ENCODE measurements at regions not wholly inside any gene's neighbourhood (a gene's known extent, or its start where the extent isn't known, plus 50 kb on each side); places are given as distances from the start of the nearest gene placed in this dataset.

- DNase-seq, result no peak
Measured at GRCh38 chr1:29641921-29642320, 405.6 kb downstream of the PTPRU start.

GRCh38 chr1:29640428-29640785 is 404.1 kb downstream of the PTPRU start:
- DNase-seq, result no peak

- DNase-seq, result no peak
Measured at GRCh38 chr1:29639741-29640427, 403.6 kb downstream of the PTPRU start.

DNA sequence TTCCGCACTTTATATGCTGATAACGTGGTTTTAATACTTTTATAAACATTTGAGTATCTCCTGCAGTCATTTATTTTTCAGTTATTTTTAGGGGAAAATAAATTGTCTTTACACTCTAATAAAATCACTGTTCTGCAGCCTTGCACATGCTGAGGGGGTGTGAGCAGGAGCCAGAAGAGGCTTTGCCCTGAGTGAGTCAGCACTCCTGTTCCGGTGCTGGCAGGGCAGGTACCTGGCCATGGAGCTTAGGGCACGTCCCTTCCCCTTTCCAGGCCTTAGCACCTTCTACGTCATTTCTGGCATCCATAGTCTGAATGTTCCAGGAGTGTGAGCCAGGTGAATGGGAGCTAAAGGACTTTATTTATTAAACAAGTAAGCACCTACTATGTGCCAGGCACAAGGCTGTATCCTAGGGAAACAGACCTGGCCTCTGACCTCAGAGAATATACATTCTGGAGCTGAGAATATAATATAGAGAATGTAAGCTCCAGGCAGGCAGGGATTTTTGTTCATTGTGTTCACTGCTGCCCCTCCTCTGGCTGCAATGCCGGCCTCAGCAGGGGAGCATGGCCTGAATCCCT is 402.9 kb downstream of the PTPRU start:
- DNase-seq, result no peak

DNA sequence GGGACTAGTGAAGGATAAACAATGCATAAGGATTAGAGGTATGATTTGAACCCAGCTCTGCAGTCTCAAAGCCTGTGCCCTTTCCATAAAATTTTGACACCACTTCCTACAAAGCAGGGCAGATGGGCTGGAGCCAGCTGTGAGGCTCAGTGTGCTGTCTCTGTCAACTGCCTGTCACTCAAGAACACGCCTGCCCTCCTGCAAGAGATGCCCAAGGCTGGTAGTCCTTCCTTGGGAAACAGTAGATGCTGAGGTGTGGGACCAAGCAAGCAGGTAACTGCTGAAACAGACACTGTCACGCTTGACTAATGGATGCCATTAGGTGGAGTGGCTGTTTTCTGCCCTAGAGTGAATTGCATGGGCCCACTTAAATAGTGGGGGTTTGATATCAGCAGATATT is 402.0 kb downstream of the PTPRU start:
- DNase-seq, result no peak

DNA sequence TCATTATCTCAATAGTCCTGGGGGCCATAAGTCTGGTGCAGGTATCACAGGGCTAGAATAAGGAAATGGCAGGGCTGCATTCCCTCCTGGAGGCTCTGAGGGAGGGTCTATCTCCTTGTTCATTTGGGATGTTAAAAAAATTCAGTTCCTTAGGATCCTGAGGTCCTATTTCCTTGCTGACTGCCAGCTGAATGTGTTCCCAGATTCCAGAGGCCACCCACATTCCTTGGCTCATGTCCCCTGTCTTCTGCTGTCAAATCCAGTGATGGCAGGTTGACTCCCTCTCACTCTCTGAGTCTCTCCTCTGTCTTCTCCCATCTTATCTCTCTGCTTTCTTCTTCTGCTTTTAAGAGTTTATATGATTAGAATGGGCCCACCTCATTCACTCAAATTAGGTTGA is 400.6 kb downstream of the PTPRU start:
- no peak for DNase-seq

GRCh38 chr1:29635501-29636263 is 399.4 kb downstream of the PTPRU start:
- no peak for DNase-seq

- no peak for DNase-seq
Measured at GRCh38 chr1:29634746-29635335, 398.5 kb downstream of the PTPRU start.

GRCh38 chr1:29634324-29634723 is 398.0 kb downstream of the PTPRU start:
- no peak for DNase-seq

GRCh38 chr1:29633771-29634170 is 397.4 kb downstream of the PTPRU start:
- DNase-seq, result no peak

DNA sequence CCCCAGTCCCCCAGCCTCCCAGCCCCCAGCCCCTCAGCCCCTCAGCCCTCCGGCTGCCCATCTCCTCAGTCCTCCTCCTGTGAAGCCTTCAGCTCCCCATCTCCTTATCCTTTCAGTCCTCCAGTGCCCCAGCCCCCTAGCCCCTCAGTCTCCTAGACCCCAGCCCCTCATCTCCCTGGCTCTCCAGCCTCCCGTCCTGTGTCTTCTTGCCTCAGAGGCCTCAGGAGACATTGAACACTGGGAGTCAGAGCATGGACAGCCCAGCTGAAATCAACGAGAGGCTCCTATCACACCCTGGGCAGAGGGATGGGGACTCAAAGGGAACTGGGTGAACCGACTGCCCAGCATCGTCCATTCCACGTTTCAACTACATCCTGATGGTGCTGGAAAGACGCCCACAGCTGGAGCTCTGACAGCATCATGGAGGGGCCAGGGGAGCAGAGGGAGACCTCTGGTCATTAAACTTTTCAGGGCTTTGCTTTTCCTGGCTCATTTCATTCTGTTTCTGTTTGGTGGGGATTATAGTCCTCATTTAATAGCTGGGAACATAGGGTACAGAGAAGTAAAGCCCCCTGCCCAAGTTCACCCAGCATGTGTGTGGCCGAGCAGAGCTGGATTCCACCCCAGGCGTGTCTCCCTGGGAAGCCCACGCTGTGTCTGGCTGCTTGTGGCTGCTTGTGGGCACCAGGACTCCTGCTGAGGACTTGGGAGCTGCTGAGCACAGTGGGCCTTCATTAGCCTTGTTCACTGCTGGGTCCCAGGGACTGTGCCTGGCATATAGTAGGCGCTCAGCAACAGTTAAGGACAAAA is 396.7 kb downstream of the PTPRU start:
- no peak for DNase-seq

DNA sequence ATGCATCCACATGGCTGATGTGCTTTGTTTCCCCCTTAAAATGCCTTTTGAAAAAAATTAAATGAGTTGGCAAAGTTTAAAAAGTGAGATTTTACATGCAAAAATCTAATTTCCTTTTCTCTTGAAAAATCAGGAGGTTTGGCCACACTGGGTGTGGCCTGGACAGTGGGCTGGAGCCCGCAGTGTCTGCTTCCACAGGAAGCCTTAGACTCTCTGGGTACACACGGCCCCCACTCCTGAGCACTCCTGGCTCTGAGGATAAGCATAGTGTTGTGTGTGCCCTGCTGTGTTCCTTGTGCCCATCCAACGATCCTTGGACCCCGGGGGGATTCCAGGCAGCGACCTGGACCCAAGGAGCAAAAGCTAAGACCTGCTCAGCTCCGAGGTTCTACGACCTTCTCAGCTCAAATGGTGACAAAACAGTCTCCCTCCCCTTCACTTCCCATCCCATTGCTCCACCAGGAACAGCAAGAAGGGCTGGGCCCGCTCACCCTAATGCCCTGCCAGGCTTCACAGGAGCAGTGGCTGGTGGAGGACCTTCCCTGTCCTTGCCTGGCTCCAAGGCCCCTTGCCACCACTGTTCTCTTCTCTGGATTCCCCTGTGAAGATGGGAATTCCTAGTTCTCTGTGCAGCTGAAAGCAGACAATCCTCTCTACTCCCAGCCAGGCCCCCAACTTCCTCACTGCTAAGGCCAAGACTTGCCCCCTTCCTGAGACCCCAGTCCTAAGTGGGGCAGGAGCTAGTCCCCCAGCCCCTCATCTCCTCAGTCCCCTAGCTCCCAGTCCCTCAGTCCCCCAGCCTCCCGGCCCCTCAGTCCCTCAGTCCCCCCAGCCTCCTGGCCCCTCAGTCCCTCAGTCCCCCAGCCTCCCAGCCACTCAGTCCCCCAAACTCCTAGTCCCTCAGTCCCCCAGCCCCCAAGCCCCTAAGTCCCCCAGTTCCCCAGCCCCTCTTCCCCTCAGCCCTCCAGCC is 395.8 kb downstream of the PTPRU start:
- no peak for DNase-seq

DNA sequence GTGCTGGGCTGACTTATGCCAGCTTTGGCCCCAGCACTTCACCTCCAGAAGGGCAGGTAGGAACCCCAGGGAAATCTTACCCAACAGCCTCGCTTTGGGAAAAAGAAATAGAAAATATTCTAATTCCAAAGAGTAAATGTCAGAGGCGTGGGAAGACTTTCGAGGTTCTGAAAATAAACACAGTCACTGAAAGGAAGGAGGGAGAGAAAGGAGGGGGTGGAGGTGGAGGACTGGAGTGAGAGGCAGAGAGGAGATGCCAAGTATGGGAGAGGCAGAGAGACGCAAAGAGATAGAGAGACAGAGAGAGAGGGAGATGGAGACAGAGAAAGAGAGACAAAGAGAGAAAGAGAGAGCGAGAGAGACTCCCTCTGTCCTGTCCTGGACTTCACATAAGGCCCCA is 395.0 kb downstream of the PTPRU start:
- no peak for DNase-seq

- no peak for DNase-seq
Measured at GRCh38 chr1:29630756-29631155, 394.4 kb downstream of the PTPRU start.

GRCh38 chr1:29629814-29630516 is 393.6 kb downstream of the PTPRU start:
- no peak for DNase-seq

DNA sequence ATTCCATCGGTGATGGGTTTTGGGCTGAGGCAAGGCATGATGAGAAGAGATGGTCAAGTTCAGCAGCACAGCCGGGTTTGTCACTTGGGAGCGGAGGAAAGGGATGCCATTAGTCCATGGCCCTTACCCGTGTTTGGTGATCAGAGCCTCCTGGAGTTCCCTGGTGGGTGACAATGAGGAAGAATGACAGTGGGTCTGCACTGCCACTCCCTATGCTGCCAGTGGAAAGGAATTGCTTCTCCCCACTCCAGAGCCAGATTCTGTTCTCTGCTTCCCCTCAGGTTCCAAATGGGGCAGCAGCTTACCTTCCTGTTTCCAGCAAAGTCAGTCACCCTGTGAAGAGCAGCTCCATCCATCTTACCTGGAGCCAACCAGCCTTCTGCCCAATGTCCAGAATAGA is 393.1 kb downstream of the PTPRU start:
- DNase-seq, result no peak

GRCh38 chr1:29628190-29628589 is 391.9 kb downstream of the PTPRU start:
- DNase-seq, result no peak

DNA sequence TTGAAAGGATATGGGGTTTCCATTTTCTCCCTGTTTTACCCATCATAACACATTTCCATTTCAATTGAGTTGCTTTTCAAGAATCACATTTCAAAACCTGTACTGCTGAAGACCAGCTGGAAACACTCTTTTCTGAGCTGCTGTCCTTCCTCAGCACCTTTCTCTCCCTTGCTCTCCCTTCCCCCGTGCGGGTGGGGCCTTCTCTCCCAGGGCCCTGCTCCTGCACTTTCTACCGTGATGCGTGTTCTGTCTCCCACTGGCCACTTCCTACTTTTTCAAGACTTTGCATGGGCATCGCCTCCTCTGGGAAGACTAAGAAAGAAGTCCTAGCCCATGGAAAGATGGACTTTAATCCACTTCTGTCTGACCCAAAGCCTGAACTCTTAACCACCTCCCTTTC is 390.4 kb downstream of the PTPRU start:
- DNase-seq, result no peak

DNA sequence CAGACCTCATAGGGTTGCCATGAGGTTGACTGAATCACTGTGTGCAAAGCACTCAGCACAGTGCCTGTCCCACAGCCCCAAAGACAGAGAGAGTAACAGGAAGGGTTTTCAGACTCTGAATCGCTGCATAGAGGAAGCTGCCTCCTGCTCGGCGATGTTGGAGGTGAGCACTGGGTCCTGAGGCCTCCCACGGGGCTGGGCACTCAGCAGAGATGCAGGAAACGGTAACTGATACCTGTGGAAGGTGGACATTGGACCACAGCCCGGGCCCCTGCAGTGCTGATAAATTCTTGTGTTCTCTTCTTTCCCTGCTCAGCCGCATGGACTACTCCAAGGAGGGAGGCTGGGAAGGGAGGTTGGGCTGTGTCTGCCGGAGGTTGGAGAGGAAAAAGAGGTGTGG is 389.7 kb downstream of the PTPRU start:
- no peak for DNase-seq

- no peak for DNase-seq
Measured at GRCh38 chr1:29625084-29625420, 388.7 kb downstream of the PTPRU start.

- DNase-seq, result no peak
Measured at GRCh38 chr1:29624320-29625083, 388.2 kb downstream of the PTPRU start.

All from activated T-cell treated with anti-CD3 and anti-CD28 coated beads, Interleukin-2, amount 50 U/mL, for 48 hours (primary cell).